Upper lobe of left lung (tissue), 4 donors: ENCODE measurements at regions not wholly inside any gene's neighbourhood (a gene's known extent, or its start where the extent isn't known, plus 50 kb on each side); places are given as distances from the start of the nearest gene placed in this dataset.

Experiments used
- POLR2A ChIP-seq, 4 donors: fragments of 450-650 bp; IDR thresholded peaks; one replicate each; pipeline ENCODE4 v1.5.1; 2016 to 2017; ENCODE audit warnings: antibody characterized with exemption in 4 of 4, mild to moderate bottlenecking in 2 of 4
- POLR2AphosphoS5 ChIP-seq, 2 donors: sonication (generic); formaldehyde crosslinking; IDR thresholded peaks; one replicate each; pipeline ENCODE4 v1.5.1; 2017; ENCODE audit warnings: antibody characterized with exemption in 2 of 2
- TF ChIP-seq, protein P1 (sequence below), 6 experiments: fragments of 450-650 bp in 4 of 6; fragments of 200-600 bp in 2 of 6; sonication (generic) in 2 of 6; IDR thresholded peaks; one replicate each; pipeline ENCODE4 v1.5.1; 2016 to 2019; ENCODE audit warnings: antibody characterized with exemption in 6 of 6

GRCh38 chr17:12287953-12288352, 267.3 kb downstream of the MAP2K4 start:
- TF ChIP-seq, protein P1, sequence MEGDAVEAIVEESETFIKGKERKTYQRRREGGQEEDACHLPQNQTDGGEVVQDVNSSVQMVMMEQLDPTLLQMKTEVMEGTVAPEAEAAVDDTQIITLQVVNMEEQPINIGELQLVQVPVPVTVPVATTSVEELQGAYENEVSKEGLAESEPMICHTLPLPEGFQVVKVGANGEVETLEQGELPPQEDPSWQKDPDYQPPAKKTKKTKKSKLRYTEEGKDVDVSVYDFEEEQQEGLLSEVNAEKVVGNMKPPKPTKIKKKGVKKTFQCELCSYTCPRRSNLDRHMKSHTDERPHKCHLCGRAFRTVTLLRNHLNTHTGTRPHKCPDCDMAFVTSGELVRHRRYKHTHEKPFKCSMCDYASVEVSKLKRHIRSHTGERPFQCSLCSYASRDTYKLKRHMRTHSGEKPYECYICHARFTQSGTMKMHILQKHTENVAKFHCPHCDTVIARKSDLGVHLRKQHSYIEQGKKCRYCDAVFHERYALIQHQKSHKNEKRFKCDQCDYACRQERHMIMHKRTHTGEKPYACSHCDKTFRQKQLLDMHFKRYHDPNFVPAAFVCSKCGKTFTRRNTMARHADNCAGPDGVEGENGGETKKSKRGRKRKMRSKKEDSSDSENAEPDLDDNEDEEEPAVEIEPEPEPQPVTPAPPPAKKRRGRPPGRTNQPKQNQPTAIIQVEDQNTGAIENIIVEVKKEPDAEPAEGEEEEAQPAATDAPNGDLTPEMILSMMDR (IDR thresholded peaks at IDR 0.05): no peak
- TF ChIP-seq POLR2AphosphoS5 (IDR thresholded peaks at IDR 0.05): no peak
- TF ChIP-seq POLR2A (IDR thresholded peaks at IDR 0.05): no peak
